Osteoblast (primary cell): ENCODE measurements at regions not wholly inside any gene's neighbourhood (a gene's known extent, or its start where the extent isn't known, plus 50 kb on each side); places are given as distances from the start of the nearest gene placed in this dataset.

Experiments
- DNase-seq: peaks from one replicate; pipeline ENCODE4 v3.0.0; 2011; ENCODE audit warnings: low spot score, mixed read lengths; ENCODE audit not compliant: insufficient read length; ENCODE audit errors: missing footprints
- H2AFZ ChIP-seq: 2 replicates; pipeline ENCODE4 v1.6.0; 2011; ENCODE audit warnings: mild to moderate bottlenecking, low read length
- H3K27ac ChIP-seq: 2 replicates; pipeline ENCODE4 v1.5.1; 2011; ENCODE audit warnings: mild to moderate bottlenecking, low read depth, low read length, moderate library complexity
- H3K27me3 ChIP-seq: 2 replicates; pipeline ENCODE4 v1.6.0; 2012; ENCODE audit warnings: mild to moderate bottlenecking, control low read depth, inconsistent platforms, low read length, moderate library complexity; ENCODE audit not compliant: insufficient read depth
- H3K36me3 ChIP-seq: 2 replicates; pipeline ENCODE4 v1.5.1; 2011; ENCODE audit warnings: mild to moderate bottlenecking, low read length, control low read depth, moderate library complexity; ENCODE audit not compliant: insufficient read depth
- H3K4me1 ChIP-seq: 2 replicates; pipeline ENCODE4 v1.5.1; 2011; ENCODE audit warnings: mild to moderate bottlenecking, low read length, control low read depth, moderate library complexity; ENCODE audit not compliant: insufficient read depth
- H3K4me2 ChIP-seq: 2 replicates; pipeline ENCODE4 v1.6.0; 2011; ENCODE audit warnings: mild to moderate bottlenecking, low read length; ENCODE audit not compliant: insufficient read depth
- H3K4me3 ChIP-seq: fragments of 200-600 bp; sonication (generic); 3 replicates; pipeline ENCODE4 v1.5.1; 2012; ENCODE audit warnings: mild to moderate bottlenecking, low read length, inconsistent platforms; ENCODE audit not compliant: insufficient read depth
- H3K79me2 ChIP-seq: 2 replicates; pipeline ENCODE4 v1.6.0; 2012; ENCODE audit warnings: mild to moderate bottlenecking, low read length, control low read depth, inconsistent platforms; ENCODE audit not compliant: insufficient read depth
- H3K9me3 ChIP-seq: 2 replicates; pipeline ENCODE4 v1.5.1; 2011; ENCODE audit warnings: low read depth, low read length, control low read depth
- H4K20me1 ChIP-seq: 2 replicates; pipeline ENCODE4 v1.6.0; 2012; ENCODE audit warnings: mild to moderate bottlenecking, low read length, control low read depth; ENCODE audit not compliant: insufficient read depth
- TF ChIP-seq, protein P1 (sequence below): IDR thresholded peaks from 2 replicates; pipeline ENCODE4 v1.5.1; 2011; ENCODE audit warnings: mild to moderate bottlenecking, low read depth, low read length, moderate library complexity; ENCODE audit errors: extremely low read depth

DNA sequence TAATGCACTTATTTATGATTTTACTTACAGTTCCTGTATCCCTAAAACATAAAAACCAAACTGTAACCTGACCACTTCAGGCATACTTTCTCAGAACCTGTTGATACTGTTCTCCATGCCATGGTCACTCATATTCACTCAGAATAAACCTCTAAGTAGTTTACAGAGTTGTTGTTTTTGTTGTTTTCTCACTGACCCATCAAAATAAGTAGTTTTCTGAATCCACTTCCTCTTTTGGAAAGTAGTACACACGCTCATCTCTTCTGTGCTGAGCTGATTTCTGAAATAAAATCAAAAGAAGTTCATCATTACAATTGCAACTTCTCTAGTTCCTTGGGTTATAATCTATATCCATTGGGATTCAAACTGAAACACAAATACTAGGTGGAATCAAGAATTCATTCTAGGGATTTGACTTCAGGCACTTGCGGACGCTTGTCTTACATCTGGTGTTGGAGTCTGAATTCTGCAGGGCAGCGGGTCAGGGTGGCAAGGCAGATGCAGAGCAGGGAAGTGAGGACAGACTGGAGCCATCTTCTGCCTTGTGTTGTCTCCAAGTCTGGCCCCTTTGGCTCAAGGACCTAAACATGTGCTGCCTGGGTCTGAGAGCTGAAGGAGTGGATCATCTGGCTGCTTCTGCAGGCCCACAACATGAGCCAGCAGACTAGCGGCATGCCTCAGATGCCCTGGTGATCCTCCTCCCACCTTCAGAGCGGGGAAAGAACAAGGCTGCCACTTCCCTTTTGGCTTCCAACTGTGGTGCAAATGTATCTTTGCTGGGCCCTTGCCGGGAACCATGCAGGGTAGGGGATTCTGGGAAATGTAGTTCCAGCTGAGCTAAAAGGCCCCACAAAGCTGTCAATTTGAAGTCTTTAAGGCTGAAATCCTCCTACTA, 167.9 kb upstream of the MYLIP start:
- Histone ChIP-seq H3K9me3 (no peaks in the 10 kb centered on the region), H3K36me3 (no peaks in the 10 kb centered on the region), H3K27me3 (no peaks in the 10 kb centered on the region), H2AFZ (no peak overlapping the region), H4K20me1 (no peaks in the 10 kb centered on the region), H3K79me2 (no peaks in the 10 kb centered on the region), H3K27ac (no peak overlapping the region), H3K4me1 (no peaks in the 10 kb centered on the region), H3K4me2 (no peak overlapping the region), H3K4me3 (no peak overlapping the region)
- no peak for DNase-seq
- TF ChIP-seq, protein P1, sequence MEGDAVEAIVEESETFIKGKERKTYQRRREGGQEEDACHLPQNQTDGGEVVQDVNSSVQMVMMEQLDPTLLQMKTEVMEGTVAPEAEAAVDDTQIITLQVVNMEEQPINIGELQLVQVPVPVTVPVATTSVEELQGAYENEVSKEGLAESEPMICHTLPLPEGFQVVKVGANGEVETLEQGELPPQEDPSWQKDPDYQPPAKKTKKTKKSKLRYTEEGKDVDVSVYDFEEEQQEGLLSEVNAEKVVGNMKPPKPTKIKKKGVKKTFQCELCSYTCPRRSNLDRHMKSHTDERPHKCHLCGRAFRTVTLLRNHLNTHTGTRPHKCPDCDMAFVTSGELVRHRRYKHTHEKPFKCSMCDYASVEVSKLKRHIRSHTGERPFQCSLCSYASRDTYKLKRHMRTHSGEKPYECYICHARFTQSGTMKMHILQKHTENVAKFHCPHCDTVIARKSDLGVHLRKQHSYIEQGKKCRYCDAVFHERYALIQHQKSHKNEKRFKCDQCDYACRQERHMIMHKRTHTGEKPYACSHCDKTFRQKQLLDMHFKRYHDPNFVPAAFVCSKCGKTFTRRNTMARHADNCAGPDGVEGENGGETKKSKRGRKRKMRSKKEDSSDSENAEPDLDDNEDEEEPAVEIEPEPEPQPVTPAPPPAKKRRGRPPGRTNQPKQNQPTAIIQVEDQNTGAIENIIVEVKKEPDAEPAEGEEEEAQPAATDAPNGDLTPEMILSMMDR = no peak

- no peaks in the 10 kb centered on the region for H4K20me1 ChIP-seq
- no peaks in the 10 kb centered on the region for H3K79me2 ChIP-seq
- H3K4me3 ChIP-seq = no peak overlapping the region
- no peaks in the 10 kb centered on the region for H3K4me1 ChIP-seq
- H3K27ac ChIP-seq = no peak overlapping the region
- DNase-seq = no peak
- H2AFZ ChIP-seq = no peak overlapping the region
- no peaks in the 10 kb centered on the region for H3K9me3 ChIP-seq
- no peaks in the 10 kb centered on the region for H3K36me3 ChIP-seq
- no peak overlapping the region for H3K4me2 ChIP-seq
- TF ChIP-seq, protein P1 = no peak
- no peaks in the 10 kb centered on the region for H3K27me3 ChIP-seq
Measured at GRCh38 chr6:15957655-15958169, 171.2 kb upstream of the MYLIP start.

- Histone ChIP-seq H3K4me1 (no peaks in the 10 kb centered on the region), H3K4me2 (no peak overlapping the region), H3K4me3 (no peak overlapping the region), H2AFZ (no peak overlapping the region), H3K27me3 (no peaks in the 10 kb centered on the region), H3K9me3 (no peaks in the 10 kb centered on the region), H4K20me1 (no peaks in the 10 kb centered on the region), H3K79me2 (no peaks in the 10 kb centered on the region), H3K27ac (no peak overlapping the region), H3K36me3 (no peaks in the 10 kb centered on the region)
- no peak for DNase-seq
- TF ChIP-seq, protein P1 = no peak
Measured at GRCh38 chr6:15956205-15957106, 172.4 kb upstream of the MYLIP start.

DNA sequence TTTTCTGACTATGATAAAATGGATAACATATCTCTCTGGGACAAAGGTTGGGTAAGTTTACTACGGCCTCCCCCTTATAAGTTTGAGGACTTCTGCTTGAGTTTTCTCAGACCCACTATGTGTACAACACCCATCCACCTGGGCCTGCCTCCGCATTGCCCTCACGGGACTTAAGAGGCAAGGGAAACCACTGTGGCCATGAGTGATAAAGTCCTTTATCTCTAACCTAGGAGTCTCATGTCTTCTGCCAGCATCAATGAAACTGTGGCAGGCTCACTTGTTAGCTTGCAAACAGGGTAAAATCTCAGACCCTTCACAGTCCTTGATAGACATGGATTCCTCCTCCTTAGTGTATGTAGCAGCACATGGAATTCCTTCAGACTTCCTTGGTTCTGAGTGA, 173.4 kb upstream of the MYLIP start:
- no peaks in the 10 kb centered on the region for H4K20me1 ChIP-seq
- no peaks in the 10 kb centered on the region for H3K9me3 ChIP-seq
- no peaks in the 10 kb centered on the region for H3K79me2 ChIP-seq
- H3K4me3 ChIP-seq = no peak overlapping the region
- H3K4me1 ChIP-seq = no peaks in the 10 kb centered on the region
- DNase-seq = no peak
- no peak overlapping the region for H2AFZ ChIP-seq
- H3K27ac ChIP-seq = no peak overlapping the region
- no peak overlapping the region for H3K4me2 ChIP-seq
- TF ChIP-seq, protein P1 = no peak
- no peaks in the 10 kb centered on the region for H3K27me3 ChIP-seq
- H3K36me3 ChIP-seq = no peaks in the 10 kb centered on the region
